ENCODE measurements at regions not wholly inside any gene's neighbourhood (a gene's known extent, or its start where the extent isn't known, plus 50 kb on each side); places are given as distances from the start of the nearest gene placed in this dataset.

DNA sequence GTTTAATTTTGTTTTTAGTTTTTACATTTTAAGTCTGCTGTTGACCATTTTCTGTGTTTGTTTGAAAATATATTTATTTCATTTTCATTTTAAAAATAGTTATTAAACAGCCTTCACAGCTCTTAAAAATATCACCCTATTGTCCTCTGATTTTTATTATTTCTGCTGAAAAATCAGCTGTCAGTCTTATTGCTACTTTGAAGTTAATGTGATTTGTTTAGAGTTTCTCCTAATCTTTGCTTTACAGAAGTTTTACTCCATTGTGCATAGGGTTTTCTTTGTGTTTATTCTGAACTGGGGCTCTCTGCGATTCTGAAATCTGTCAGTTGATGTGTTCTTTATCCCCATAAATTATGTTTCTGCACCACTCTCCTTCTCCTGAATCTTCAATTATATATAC, 486.3 kb downstream of the SOX5 start:
- TF ChIP-seq, protein P1, sequence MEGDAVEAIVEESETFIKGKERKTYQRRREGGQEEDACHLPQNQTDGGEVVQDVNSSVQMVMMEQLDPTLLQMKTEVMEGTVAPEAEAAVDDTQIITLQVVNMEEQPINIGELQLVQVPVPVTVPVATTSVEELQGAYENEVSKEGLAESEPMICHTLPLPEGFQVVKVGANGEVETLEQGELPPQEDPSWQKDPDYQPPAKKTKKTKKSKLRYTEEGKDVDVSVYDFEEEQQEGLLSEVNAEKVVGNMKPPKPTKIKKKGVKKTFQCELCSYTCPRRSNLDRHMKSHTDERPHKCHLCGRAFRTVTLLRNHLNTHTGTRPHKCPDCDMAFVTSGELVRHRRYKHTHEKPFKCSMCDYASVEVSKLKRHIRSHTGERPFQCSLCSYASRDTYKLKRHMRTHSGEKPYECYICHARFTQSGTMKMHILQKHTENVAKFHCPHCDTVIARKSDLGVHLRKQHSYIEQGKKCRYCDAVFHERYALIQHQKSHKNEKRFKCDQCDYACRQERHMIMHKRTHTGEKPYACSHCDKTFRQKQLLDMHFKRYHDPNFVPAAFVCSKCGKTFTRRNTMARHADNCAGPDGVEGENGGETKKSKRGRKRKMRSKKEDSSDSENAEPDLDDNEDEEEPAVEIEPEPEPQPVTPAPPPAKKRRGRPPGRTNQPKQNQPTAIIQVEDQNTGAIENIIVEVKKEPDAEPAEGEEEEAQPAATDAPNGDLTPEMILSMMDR (IDR thresholded peaks at IDR 0.05), result no peak
- no peak for TF ChIP-seq POLR2A (IDR thresholded peaks at IDR 0.05)

All from testis (tissue), 2 donors.